HepG2 (cell line): ENCODE measurements at regions not wholly inside any gene's neighbourhood (a gene's known extent, or its start where the extent isn't known, plus 50 kb on each side); places are given as distances from the start of the nearest gene placed in this dataset.
A peak's percentile ranks its signal among the peaks of the same experiment; 100 is the strongest.

Experiments used
- ATAC-seq: fragments of 200-7000 bp; cut with Tn5 transposase; 3 replicates; pipeline ENCODE4 v1.9.1; 2020; ENCODE audit warnings: mild to moderate bottlenecking, moderate library complexity
- BruUV-seq: library from RNA; stranded (reverse); fragments of 400-500 nt; replicated peaks from 2 replicates; lab custom pipeline; 2021; lab: Mats Ljungman, UMichigan
- CTCF ChIA-PET: fragments of 300-600 bp; formaldehyde crosslinking; extraction: SDS; loops from one replicate; lab custom pipeline; 2021; ENCODE audit warnings: low total read pairs, inconsistent platforms, low intra/inter-chr PET ratio; lab: Yijun Ruan, JAX
- POLR2A ChIA-PET: fragments of 350-600 bp; sonication (Branson Sonifier 250); formaldehyde crosslinking; loops from one replicate; lab custom pipeline; 2020; ENCODE audit warnings: antibody characterized with exemption, inconsistent platforms; lab: Yijun Ruan, JAX
- DNase-seq: peaks from one replicate; pipeline ENCODE4 v3.0.0-alpha.2; 2015; ENCODE audit warnings: low spot score
- FAIRE-seq: peaks from 3 replicates; lab custom pipeline; 2011; peaks lifted over from hg19 to GRCh38; lab: Jason Lieb, UNC
- H2AFZ ChIP-seq: one replicate; pipeline ENCODE4 v1.6.1; 2011; ENCODE audit warnings: low read length, inconsistent platforms
- H3K27ac ChIP-seq: fragments of 300-600 bp; 3 replicates; pipeline ENCODE4 v1.8.0; 2011; ENCODE audit warnings: mixed run types, mild to moderate bottlenecking, mixed read lengths, low read length, inconsistent platforms; ENCODE audit not compliant: insufficient read depth; ENCODE audit errors: extremely low read length
- H3K27me3 ChIP-seq, 2 experiments: fragments of 200-600 bp in 1 of 2; 2 replicates in 1 of 2; 3 replicates in 1 of 2; pipeline versions ENCODE4 v1.6.0 to v1.8.0; 2011; ENCODE audit warnings: low read length in 2 of 2, mild to moderate bottlenecking in 2 of 2, moderate library complexity in 2 of 2, inconsistent platforms in 1 of 2; ENCODE audit not compliant: insufficient read depth in 2 of 2, control insufficient read depth in 1 of 2
- H3K36me3 ChIP-seq, 2 experiments: fragments of 200-600 bp in 1 of 2; replicated peaks in 1 of 2; 2 replicates in 1 of 2; 3 replicates in 1 of 2; pipeline versions ENCODE4 v1.5.1 to v1.8.0; 2011; ENCODE audit warnings: low read length in 2 of 2, inconsistent platforms in 1 of 2; ENCODE audit not compliant: insufficient read depth in 2 of 2, control insufficient read depth in 1 of 2
- H3K4me1 ChIP-seq: 2 replicates; pipeline ENCODE4 v1.5.1; 2012; ENCODE audit warnings: low read length, inconsistent platforms; ENCODE audit not compliant: insufficient read depth
- H3K4me2 ChIP-seq: 2 replicates; pipeline ENCODE4 v1.6.0; 2011; ENCODE audit warnings: low read depth, low read length, inconsistent platforms
- H3K4me3 ChIP-seq, 3 experiments: fragments of 200-600 bp in 1 of 3; sonication (generic), shearing (Covaris generic) in 1 of 3; replicated peaks in 1 of 3; 2 replicates each; pipeline ENCODE4 v1.5.1; 2011 to 2016; ENCODE audit warnings: low read length in 3 of 3, inconsistent platforms in 2 of 3, low read depth in 2 of 3, mild to moderate bottlenecking in 2 of 3, control low read depth in 1 of 3, mixed read lengths in 1 of 3; ENCODE audit not compliant: insufficient read depth in 1 of 3
- H3K79me2 ChIP-seq: one replicate; pipeline ENCODE4 v1.6.1; 2011; ENCODE audit warnings: low read length, inconsistent platforms; ENCODE audit not compliant: insufficient read depth
- H3K9ac ChIP-seq: 2 replicates; pipeline ENCODE4 v1.6.0; 2011; ENCODE audit warnings: mild to moderate bottlenecking, low read depth, low read length, inconsistent platforms; ENCODE audit not compliant: insufficient read depth
- H3K9me3 ChIP-seq: 2 replicates; pipeline ENCODE4 v1.5.1; 2012; ENCODE audit warnings: mild to moderate bottlenecking, low read length
- H4K20me1 ChIP-seq: 2 replicates; pipeline ENCODE4 v1.6.0; 2011; ENCODE audit warnings: inconsistent platforms, mild to moderate bottlenecking, low read length, moderate library complexity; ENCODE audit not compliant: insufficient read depth
- ATF1 ChIP-seq: IDR thresholded peaks from 2 replicates; pipeline ENCODE4 v1.6.1; 2016; ENCODE audit warnings: mild to moderate bottlenecking, control low read depth
- DDIT3 ChIP-seq: sonication (generic); formaldehyde crosslinking; IDR thresholded peaks from 2 replicates; pipeline ENCODE4 v1.4.0; 2020; ENCODE audit warnings: mild to moderate bottlenecking, missing genetic modification reagents
- DNMT1 ChIP-seq: sonication (generic); formaldehyde crosslinking; IDR thresholded peaks from 2 replicates; pipeline ENCODE4 v1.5.1; 2020; ENCODE audit warnings: mild to moderate bottlenecking, missing genetic modification reagents
- ETV6 ChIP-seq: sonication (generic); formaldehyde crosslinking; conservative IDR thresholded peaks from 2 replicates; pipeline ENCODE4 v1.4.0; 2020; ENCODE audit warnings: missing genetic modification reagents
- KLF13 ChIP-seq: sonication (generic); formaldehyde crosslinking; IDR thresholded peaks from 2 replicates; pipeline ENCODE4 v1.4.0; 2020; ENCODE audit warnings: mild to moderate bottlenecking, missing genetic modification reagents
- KMT2A ChIP-seq: sonication (generic); formaldehyde crosslinking; IDR thresholded peaks from 2 replicates; pipeline ENCODE4 v1.4.0; 2020; ENCODE audit warnings: missing genetic modification reagents
- MXD1 ChIP-seq: sonication (generic); formaldehyde crosslinking; IDR thresholded peaks from 2 replicates; pipeline ENCODE4 v1.4.0; 2020; ENCODE audit warnings: mild to moderate bottlenecking, missing genetic modification reagents
- NONO ChIP-seq, 2 experiments: fragments of 450-650 bp in 1 of 2; sonication (generic) in 1 of 2; formaldehyde crosslinking in 1 of 2; IDR thresholded peaks in 1 of 2; conservative IDR thresholded peaks in 1 of 2; 2 replicates each; pipeline versions ENCODE4 v1.6.1 to v1.8.0; 2017 to 2022; ENCODE audit warnings: mild to moderate bottlenecking in 1 of 2, missing genetic modification reagents in 1 of 2, moderate library complexity in 1 of 2
- PCBP2 ChIP-seq: fragments of 200-400 bp; formaldehyde crosslinking; optimal IDR thresholded peaks from 2 replicates; pipeline ENCODE3; 2018; ENCODE audit warnings: low read length, low read depth; ENCODE audit not compliant: poor library complexity, severe bottlenecking
- PHB2 ChIP-seq: fragments of 450-650 bp; IDR thresholded peaks from 2 replicates; pipeline ENCODE4 v1.6.1; 2018; ENCODE audit not compliant: partially characterized antibody
- POLR2AphosphoS5 ChIP-seq: IDR thresholded peaks from 2 replicates; pipeline ENCODE4 v1.6.1; 2012; ENCODE audit warnings: low read depth, low read length
- RARG ChIP-seq: sonication (generic); formaldehyde crosslinking; IDR thresholded peaks from 2 replicates; pipeline ENCODE4 v1.4.0; 2020; ENCODE audit warnings: low read depth, mild to moderate bottlenecking, missing genetic modification reagents
- SP5 ChIP-seq: IDR thresholded peaks from 2 replicates; pipeline ENCODE4 v1.6.1; 2016; ENCODE audit warnings: low read depth, borderline replicate concordance
- THYN1 ChIP-seq: sonication (generic); formaldehyde crosslinking; IDR thresholded peaks from 2 replicates; pipeline ENCODE4 v1.8.1; 2023; ENCODE audit warnings: low read depth, mild to moderate bottlenecking, moderate library complexity, missing genetic modification reagents, borderline replicate concordance
- ZFP37 ChIP-seq: sonication (generic); formaldehyde crosslinking; IDR thresholded peaks from 2 replicates; pipeline ENCODE4 v1.4.0; 2020; ENCODE audit warnings: missing genetic modification reagents, borderline replicate concordance
- ZNF317 ChIP-seq: sonication (generic); formaldehyde crosslinking; IDR thresholded peaks from 2 replicates; pipeline ENCODE4 v1.5.0; 2020; ENCODE audit warnings: mild to moderate bottlenecking, missing genetic modification reagents
- ZNF597 ChIP-seq: sonication (generic); formaldehyde crosslinking; IDR thresholded peaks from 2 replicates; pipeline ENCODE4 v1.5.0; 2020; ENCODE audit warnings: missing genetic modification reagents
- ZNF780A ChIP-seq: sonication (generic); formaldehyde crosslinking; IDR thresholded peaks from 2 replicates; pipeline ENCODE4 v1.8.0; 2022; ENCODE audit warnings: mild to moderate bottlenecking, missing genetic modification reagents, moderate library complexity
- ZNF83 ChIP-seq: sonication (generic); formaldehyde crosslinking; IDR thresholded peaks from 2 replicates; pipeline ENCODE4 v1.4.0; 2020; ENCODE audit warnings: missing genetic modification reagents, mild to moderate bottlenecking, borderline replicate concordance
- ZSCAN31 ChIP-seq: sonication (generic); formaldehyde crosslinking; IDR thresholded peaks from 2 replicates; pipeline ENCODE4 v1.5.0; 2020; ENCODE audit warnings: low read depth, mild to moderate bottlenecking, missing genetic modification reagents
- WGBS: methylation state at CpG from one replicate; pipeline ENCODE4 v1.1.6; 2017; ENCODE audit warnings: low lambda C conversion rate; 5-methylcytosine and 5-hydroxymethylcytosine counted together
- in situ Hi-C: cut with HindIII; loops from 2 replicates; pipeline ENCODE4 v1.10.0; 2017; ENCODE audit warnings: low pct_unique_long_range_greater_than_20kb; ENCODE audit not compliant: extremely low pct_ligation_motif_present
- intact Hi-C: fragments of 100-400 bp; cut with micrococcal nuclease; formaldehyde crosslinking; loops from one replicate; pipeline ENCODE4 v1.10.0; 2022; ENCODE audit not compliant: unreplicated experiment
- TF ChIP-seq, protein P1 (sequence below): IDR thresholded peaks from 2 replicates; pipeline ENCODE4 v1.6.1; 2016

- no peak for TF ChIP-seq DDIT3 (CRISPR knock-in tag)
- no peak for TF ChIP-seq THYN1
- no peak for TF ChIP-seq PHB2
- TF ChIP-seq ZNF83 (CRISPR knock-in tag), result no peak
- TF ChIP-seq ATF1 (CRISPR knock-in tag), result no peak
- TF ChIP-seq SP5, result no peak
- no peak for TF ChIP-seq ZSCAN31 (CRISPR knock-in tag)
- TF ChIP-seq ETV6 (CRISPR knock-in tag), result no peak
- TF ChIP-seq, all 625 proteins: peak for 0
Measured at GRCh38 chr12:115319446-115320040, 635.6 kb upstream of the TBX3 start (continued).

DNA sequence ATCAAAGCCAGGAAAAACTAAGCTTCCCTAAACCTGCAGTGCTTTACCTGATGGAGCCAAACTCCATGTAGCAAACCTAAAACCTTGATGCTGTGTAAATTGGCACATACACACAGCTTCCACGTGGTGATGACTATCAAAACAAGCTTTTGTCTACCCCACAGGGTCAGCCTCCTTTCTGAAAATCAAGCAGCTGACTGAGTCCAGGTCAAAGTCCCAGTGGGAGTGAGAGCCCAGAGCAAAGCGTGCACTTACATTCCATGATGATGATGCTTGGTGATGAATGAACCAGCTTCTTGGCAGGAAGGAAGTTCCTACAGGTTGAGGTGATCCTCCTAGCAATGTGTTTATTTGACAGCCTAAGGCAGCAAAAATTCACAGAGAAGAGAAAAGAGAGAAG, 630.0 kb upstream of the TBX3 start:
- Histone ChIP-seq H3K36me3 (no peaks in the 10 kb centered on the region), H3K79me2 (no peaks in the 10 kb centered on the region), H3K27ac (no peak overlapping the region), H3K4me2 (peak overlapping the region; percentile 21; the same call in 1 of the 2 replicates), H4K20me1 (no peaks in the 10 kb centered on the region), H3K9ac (no peak overlapping the region), H3K27me3 (peaks cover under 1 to 1% of the 10 kb centered on the region in 2 experiments; a peak in 1 of 5 replicates), H2AFZ (no peak overlapping the region), H3K4me1 (peaks cover 39% of the 10 kb centered on the region), H3K9me3 (no peaks in the 10 kb centered on the region), H3K4me3 (no peak overlapping the region)
- peak; percentile 71 for ATAC-seq
- in situ Hi-C loops (no loop called here), intact Hi-C loops (no loop called here)
- no TSS peak for BruUV-seq
- POLR2A ChIA-PET, result interaction anchor here (1.2 kb wide), 1 partner anchor 630 kb away, joined by 3 read pairs; the partner anchor contains the start of gene TBX3
- DNase-seq, result peak; percentile 80
- no peak for FAIRE-seq
- 0% methylated on average over 1 of the region's 2 CpGs for WGBS
- CTCF ChIA-PET, result no interaction called here
- TF ChIP-seq ZNF780A (CRISPR knock-in tag) (no peak), KLF13 (no peak), NONO (IDR thresholded peaks at IDR 0.05) (no peak), NONO (CRISPR knock-in tag; conservative IDR thresholded peaks at IDR 0.05) (no peak), MXD1 (CRISPR knock-in tag) (no peak), KMT2A (no peak), PHB2 (no peak), RARG (no peak), POLR2AphosphoS5 (no peak), ZFP37 (CRISPR knock-in tag) (no peak), PCBP2 (no peak), ZNF597 (CRISPR knock-in tag) (no peak), ZNF317 (CRISPR knock-in tag) (no peak), DNMT1 (no peak)
- TF ChIP-seq, protein P1, sequence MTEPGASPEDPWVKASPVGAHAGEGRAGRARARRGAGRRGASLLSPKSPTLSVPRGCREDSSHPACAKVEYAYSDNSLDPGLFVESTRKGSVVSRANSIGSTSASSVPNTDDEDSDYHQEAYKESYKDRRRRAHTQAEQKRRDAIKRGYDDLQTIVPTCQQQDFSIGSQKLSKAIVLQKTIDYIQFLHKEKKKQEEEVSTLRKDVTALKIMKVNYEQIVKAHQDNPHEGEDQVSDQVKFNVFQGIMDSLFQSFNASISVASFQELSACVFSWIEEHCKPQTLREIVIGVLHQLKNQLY (CRISPR knock-in tag), result peak; percentile 83
